Trophoblast cell (in vitro differentiated cells and primary cell): ENCODE measurements at regions not wholly inside any gene's neighbourhood (a gene's known extent, or its start where the extent isn't known, plus 50 kb on each side); places are given as distances from the start of the nearest gene placed in this dataset.

ENCODE experiments used
- DNase-seq, 2 donors: peaks; one replicate each; pipeline ENCODE4 v3.0.0-alpha.2; 2016
- H2AFZ ChIP-seq: 2 replicates; pipeline ENCODE4 v1.6.1; 2013; ENCODE audit warnings: low read length, moderate library complexity, mild to moderate bottlenecking; ENCODE audit not compliant: insufficient read depth, poor library complexity
- H2AK5ac ChIP-seq: 2 replicates; pipeline ENCODE4 v1.6.1; 2013; ENCODE audit warnings: mild to moderate bottlenecking, low read length
- H2BK120ac ChIP-seq: 2 replicates; pipeline ENCODE4 v1.6.1; 2013; ENCODE audit warnings: low read length, mild to moderate bottlenecking, moderate library complexity; ENCODE audit not compliant: insufficient read depth, poor library complexity
- H2BK12ac ChIP-seq: 2 replicates; pipeline ENCODE4 v1.6.1; 2013; ENCODE audit warnings: mild to moderate bottlenecking, low read length, moderate library complexity
- H2BK5ac ChIP-seq: 2 replicates; pipeline ENCODE4 v1.6.1; 2013; ENCODE audit warnings: low read length, low read depth, moderate library complexity, mild to moderate bottlenecking; ENCODE audit not compliant: poor library complexity
- H3K14ac ChIP-seq: 2 replicates; pipeline ENCODE4 v1.6.1; 2013; ENCODE audit warnings: mild to moderate bottlenecking, low read length
- H3K18ac ChIP-seq: 2 replicates; pipeline ENCODE4 v1.6.1; 2013; ENCODE audit warnings: mild to moderate bottlenecking, low read length
- H3K23ac ChIP-seq: 2 replicates; pipeline ENCODE4 v1.6.1; 2013; ENCODE audit warnings: low read length
- H3K27ac ChIP-seq: 2 replicates; pipeline ENCODE4 v1.5.1; 2013; ENCODE audit warnings: low read depth, mild to moderate bottlenecking, inconsistent platforms, low read length, moderate library complexity
- H3K27me3 ChIP-seq: 2 replicates; pipeline ENCODE4 v1.6.1; 2013; ENCODE audit warnings: inconsistent platforms, mild to moderate bottlenecking, low read length, moderate library complexity; ENCODE audit not compliant: insufficient read depth
- H3K36me3 ChIP-seq, 2 experiments: 1 replicate in 1 of 2; 2 replicates in 1 of 2; pipeline ENCODE4 v1.6.1; 2013; ENCODE audit warnings: low read length in 2 of 2, mild to moderate bottlenecking in 2 of 2, moderate library complexity in 1 of 2; ENCODE audit not compliant: insufficient read depth in 2 of 2, control insufficient read depth in 1 of 2
- H3K4ac ChIP-seq: 2 replicates; pipeline ENCODE4 v1.6.1; 2013; ENCODE audit warnings: low read depth, mild to moderate bottlenecking, low read length, moderate library complexity
- H3K4me1 ChIP-seq, 2 experiments: 1 replicate in 1 of 2; 2 replicates in 1 of 2; pipeline ENCODE4 v1.6.1; 2013; ENCODE audit warnings: low read length in 2 of 2, mild to moderate bottlenecking in 2 of 2, moderate library complexity in 1 of 2; ENCODE audit not compliant: insufficient read depth in 2 of 2, control insufficient read depth in 1 of 2
- H3K4me2 ChIP-seq: 2 replicates; pipeline ENCODE4 v1.6.1; 2013; ENCODE audit warnings: inconsistent platforms, mild to moderate bottlenecking, low read length, moderate library complexity
- H3K4me3 ChIP-seq: 2 replicates; pipeline ENCODE4 v1.5.1; 2013; ENCODE audit warnings: mild to moderate bottlenecking, low read depth, low read length, inconsistent platforms
- H3K79me1 ChIP-seq: one replicate; pipeline ENCODE4 v1.6.1; 2013; ENCODE audit warnings: low read length
- H3K79me2 ChIP-seq: 2 replicates; pipeline ENCODE4 v1.6.1; 2013; ENCODE audit warnings: low read length, mild to moderate bottlenecking; ENCODE audit not compliant: control insufficient read depth, insufficient read depth, poor library complexity
- H3K9ac ChIP-seq: 2 replicates; pipeline ENCODE4 v1.6.1; 2013; ENCODE audit warnings: mild to moderate bottlenecking, low read length
- H3K9me3 ChIP-seq: 2 replicates; pipeline ENCODE4 v1.6.1; 2013; ENCODE audit warnings: low read depth, mild to moderate bottlenecking, control low read depth, inconsistent platforms, low read length; ENCODE audit not compliant: insufficient read depth
- H4K12ac ChIP-seq: 2 replicates; pipeline ENCODE4 v1.6.1; 2013; ENCODE audit warnings: low read depth, mild to moderate bottlenecking, low read length, moderate library complexity
- H4K8ac ChIP-seq: 2 replicates; pipeline ENCODE4 v1.6.1; 2013; ENCODE audit warnings: low read depth, mild to moderate bottlenecking, low read length, moderate library complexity
- H4K91ac ChIP-seq: one replicate; pipeline ENCODE4 v1.6.1; 2013; ENCODE audit warnings: low read depth, mild to moderate bottlenecking, low read length, moderate library complexity
- WGBS: extraction: QIAGEN DNeasy Blood & Tissue Kit; methylation state at CpG from one replicate; pipeline ENCODE4 v1.1.7; 2013; ENCODE audit warnings: missing lambda C conversion rate; ENCODE audit not compliant: insufficient read length, insufficient coverage; ENCODE audit errors: extremely low coverage; 5-methylcytosine and 5-hydroxymethylcytosine counted together

- Histone ChIP-seq H3K36me3 (no peaks in the 10 kb centered on the region), H3K4me3 (no peak overlapping the region), H2BK5ac (no peak overlapping the region), H3K27me3 (no peaks in the 10 kb centered on the region), H3K9me3 (no peaks in the 10 kb centered on the region), H3K27ac (no peak overlapping the region), H3K23ac (no peak overlapping the region), H3K9ac (no peak overlapping the region), H2BK120ac (no peak overlapping the region), H4K12ac (no peak overlapping the region), H3K79me2 (no peaks in the 10 kb centered on the region), H2BK12ac (no peak overlapping the region), H3K18ac (no peak overlapping the region), H3K4me2 (no peak overlapping the region), H3K14ac (no peak overlapping the region), H2AK5ac (no peak overlapping the region), H4K91ac (no peak overlapping the region), H4K8ac (no peak overlapping the region), H3K4me1 (no peaks in the 10 kb centered on the region), H3K4ac (no peak overlapping the region), H3K79me1 (no peaks in the 10 kb centered on the region), H2AFZ (no peak overlapping the region)
- WGBS: no CpG with 5 or more reads among the region's 3 CpGs
- DNase-seq: no peak
Measured at GRCh38 chr4:186819342-186820086, 95.9 kb upstream of the FAT1 start.

GRCh38 chr4:186820391-186820891 lies 96.8 kb upstream of the FAT1 start:
- no peak overlapping the region for H3K27ac ChIP-seq
- no peak overlapping the region for H3K4me2 ChIP-seq
- no peak overlapping the region for H3K9ac ChIP-seq
- H3K36me3 ChIP-seq: no peaks in the 10 kb centered on the region
- no peak overlapping the region for H2AFZ ChIP-seq
- no peak overlapping the region for H2BK5ac ChIP-seq
- no peaks in the 10 kb centered on the region for H3K79me1 ChIP-seq
- H4K8ac ChIP-seq: no peak overlapping the region
- no CpG with 5 or more reads among the region's 4 CpGs for WGBS
- no peak overlapping the region for H4K12ac ChIP-seq
- no peak overlapping the region for H4K91ac ChIP-seq
- no peak overlapping the region for H2BK120ac ChIP-seq
- no peak overlapping the region for H3K4ac ChIP-seq
- DNase-seq: no peak
- no peaks in the 10 kb centered on the region for H3K79me2 ChIP-seq
- H2BK12ac ChIP-seq: no peak overlapping the region
- no peak overlapping the region for H3K18ac ChIP-seq
- no peaks in the 10 kb centered on the region for H3K27me3 ChIP-seq
- no peak overlapping the region for H3K4me3 ChIP-seq
- H2AK5ac ChIP-seq: no peak overlapping the region
- H3K4me1 ChIP-seq: no peaks in the 10 kb centered on the region
- no peak overlapping the region for H3K14ac ChIP-seq
- H3K9me3 ChIP-seq: no peaks in the 10 kb centered on the region
- H3K23ac ChIP-seq: no peak overlapping the region

GRCh38 chr4:186823989-186824388 lies 100.3 kb upstream of the FAT1 start:
- no peaks in the 10 kb centered on the region for H3K4me1 ChIP-seq
- no peak overlapping the region for H3K27ac ChIP-seq
- H3K18ac ChIP-seq: no peak overlapping the region
- no peak overlapping the region for H3K23ac ChIP-seq
- H4K8ac ChIP-seq: no peak overlapping the region
- H3K9ac ChIP-seq: no peak overlapping the region
- H2AFZ ChIP-seq: no peak overlapping the region
- H2BK120ac ChIP-seq: no peak overlapping the region
- H2BK12ac ChIP-seq: no peak overlapping the region
- no peak overlapping the region for H4K91ac ChIP-seq
- H3K27me3 ChIP-seq: no peaks in the 10 kb centered on the region
- H3K36me3 ChIP-seq: no peaks in the 10 kb centered on the region
- H3K14ac ChIP-seq: no peak overlapping the region
- H3K4me3 ChIP-seq: no peak overlapping the region
- H2BK5ac ChIP-seq: no peak overlapping the region
- no peaks in the 10 kb centered on the region for H3K9me3 ChIP-seq
- no peaks in the 10 kb centered on the region for H3K79me1 ChIP-seq
- no peak overlapping the region for H4K12ac ChIP-seq
- H3K4me2 ChIP-seq: no peak overlapping the region
- no peak for DNase-seq
- no peak overlapping the region for H2AK5ac ChIP-seq
- no peaks in the 10 kb centered on the region for H3K79me2 ChIP-seq
- no peak overlapping the region for H3K4ac ChIP-seq
- no CpG with 5 or more reads among the region's 3 CpGs for WGBS

- Histone ChIP-seq H3K36me3 (no peaks in the 10 kb centered on the region), H2AK5ac (no peak overlapping the region), H2AFZ (no peak overlapping the region), H3K79me1 (no peaks in the 10 kb centered on the region), H3K27ac (no peak overlapping the region), H2BK120ac (no peak overlapping the region), H3K23ac (no peak overlapping the region), H3K4me1 (no peaks in the 10 kb centered on the region), H3K27me3 (no peaks in the 10 kb centered on the region), H3K4me2 (no peak overlapping the region), H3K18ac (no peak overlapping the region), H3K9me3 (no peaks in the 10 kb centered on the region), H3K4me3 (no peak overlapping the region), H4K91ac (no peak overlapping the region), H2BK5ac (no peak overlapping the region), H3K9ac (no peak overlapping the region), H4K12ac (no peak overlapping the region), H3K4ac (no peak overlapping the region), H2BK12ac (no peak overlapping the region), H4K8ac (no peak overlapping the region), H3K79me2 (no peaks in the 10 kb centered on the region), H3K14ac (no peak overlapping the region)
- DNase-seq: no peak
- no CpG with 5 or more reads among the region's 3 CpGs for WGBS
Measured at GRCh38 chr4:186825069-186825468, 101.4 kb upstream of the FAT1 start.
